GM12864 (cell line): ENCODE measurements at regions not wholly inside any gene's neighbourhood (a gene's known extent, or its start where the extent isn't known, plus 50 kb on each side); places are given as distances from the start of the nearest gene placed in this dataset.
"Not testable (repeated sequence)": the region's sequence is repeated elsewhere in the genome, so short reads cannot be mapped to it uniquely, and the experiment has no call there.

Source experiments
- DNase-seq: peaks from one replicate; pipeline ENCODE4 v3.0.0-alpha.2; 2011; ENCODE audit warnings: low read depth
- H3K4me3 ChIP-seq: 2 replicates; pipeline ENCODE4 v1.5.1; 2011; ENCODE audit warnings: mild to moderate bottlenecking, low read depth, low read length, control low read depth
- CTCF ChIP-seq: IDR thresholded peaks from 2 replicates; pipeline ENCODE4 v1.5.1; 2011; ENCODE audit warnings: low read depth, mild to moderate bottlenecking, moderate library complexity, low read length, control low read depth, inconsistent platforms; ENCODE audit errors: missing control alignments

GRCh38 chr1:199226163-199226562 is 587.3 kb downstream of the PTPRC start:
- no peak overlapping the region for H3K4me3 ChIP-seq
- peak; percentile 4 for DNase-seq
- no peak for TF ChIP-seq CTCF

- no peak for TF ChIP-seq CTCF
- no peak for DNase-seq
- no peak overlapping the region for H3K4me3 ChIP-seq
These were observed 603.3 kb downstream of the PTPRC start for GRCh38 chr1:199242147-199242546.

- no peak overlapping the region for H3K4me3 ChIP-seq
- DNase-seq: no peak
- TF ChIP-seq CTCF: no peak
These were observed 603.8 kb downstream of the PTPRC start for GRCh38 chr1:199242601-199243000.

GRCh38 chr1:199243423-199244061 is 604.7 kb downstream of the PTPRC start:
- TF ChIP-seq CTCF: peak; percentile 95
- no peak overlapping the region for H3K4me3 ChIP-seq
- peak; percentile 46 for DNase-seq

- DNase-seq: no peak
- no peak for TF ChIP-seq CTCF
- no peak overlapping the region for H3K4me3 ChIP-seq
These were observed 607.1 kb downstream of the PTPRC start for GRCh38 chr1:199245946-199246345.

- TF ChIP-seq CTCF: no peak
- no peak for DNase-seq
- H3K4me3 ChIP-seq: no peak overlapping the region
These were observed 607.9 kb downstream of the PTPRC start for GRCh38 chr1:199246716-199247115.

- no peak overlapping the region for H3K4me3 ChIP-seq
- no peak for DNase-seq
- TF ChIP-seq CTCF: no peak
These were observed 609.1 kb downstream of the PTPRC start for GRCh38 chr1:199247891-199248290.

GRCh38 chr1:199254040-199254439 is 615.2 kb downstream of the PTPRC start:
- not testable (repeated sequence) for DNase-seq, H3K4me3 ChIP-seq
